Colon (tissue), 2 donors: ENCODE measurements at regions not wholly inside any gene's neighbourhood (a gene's known extent, or its start where the extent isn't known, plus 50 kb on each side); places are given as distances from the start of the nearest gene placed in this dataset.
"Not testable (repeated sequence)": the region's sequence is repeated elsewhere in the genome, so short reads cannot be mapped to it uniquely, and the experiment has no call there.

ENCODE experiments used
- FAIRE-seq: peaks from 2 replicates; lab custom pipeline; 2012; peaks lifted over from hg19 to GRCh38; lab: Jason Lieb, UNC
- donor health status: control.
- donor health status: control.

DNA sequence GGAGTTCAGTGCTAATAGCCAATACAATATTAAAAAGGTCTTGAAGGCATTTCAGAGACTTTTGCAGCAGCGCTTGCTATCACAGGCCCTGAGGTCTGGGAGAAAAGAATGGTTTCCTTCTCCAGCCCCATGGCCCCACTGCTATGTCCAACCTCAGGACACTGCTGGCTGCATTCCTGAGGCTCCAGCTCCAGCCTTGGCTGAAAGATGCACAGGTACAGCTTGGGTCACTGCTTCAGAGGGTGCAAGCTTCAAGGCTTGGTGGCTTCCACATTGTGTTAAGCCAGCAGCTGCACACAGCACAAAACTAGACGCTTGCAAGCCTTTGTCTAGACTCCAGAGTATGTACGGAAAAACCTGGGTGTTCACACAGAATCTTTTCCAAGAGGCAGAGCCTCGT lies 589.2 kb downstream of the CWH43 start:
- FAIRE-seq = not testable (repeated sequence)

DNA sequence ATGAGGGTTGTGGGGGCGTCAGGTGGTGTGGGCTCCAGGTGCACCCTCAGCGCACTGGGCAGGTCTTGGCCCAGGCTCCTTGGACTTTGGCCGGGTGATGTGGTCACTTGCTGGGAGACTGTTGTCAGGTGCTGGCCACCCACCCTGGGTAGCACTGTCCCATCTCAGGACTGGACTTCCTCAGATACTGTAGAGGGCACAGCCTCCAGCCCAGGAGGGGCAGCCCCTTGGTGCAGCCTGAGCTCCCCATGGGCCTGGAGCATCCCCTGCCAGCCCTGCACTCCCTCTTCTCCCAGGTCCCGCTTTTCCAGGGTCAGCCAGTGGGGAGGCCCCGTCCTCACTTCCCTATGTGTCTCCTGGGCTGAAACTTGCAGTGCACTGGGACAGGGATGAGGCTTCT lies 592.3 kb downstream of the CWH43 start:
- FAIRE-seq = not testable (repeated sequence)

DNA sequence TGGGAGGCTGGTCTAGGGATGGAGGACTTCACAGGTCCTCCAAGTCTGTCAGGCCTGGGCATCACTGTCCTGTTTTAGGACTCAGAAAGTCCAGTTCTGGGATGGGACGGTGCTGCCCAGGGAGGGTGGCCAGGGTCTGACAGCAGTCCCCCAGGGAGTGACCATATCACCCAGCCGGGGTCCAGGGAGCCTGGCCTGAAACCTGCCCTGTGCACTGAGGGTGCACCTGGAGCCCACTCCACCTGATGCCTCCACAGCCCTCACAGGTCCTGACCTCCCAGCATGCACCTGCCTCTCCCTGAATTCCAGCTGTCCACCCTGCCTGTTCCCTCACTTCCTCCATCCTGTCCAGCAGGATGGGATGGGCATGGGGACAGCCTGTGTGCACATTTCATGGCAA lies 592.8 kb downstream of the CWH43 start:
- FAIRE-seq = not testable (repeated sequence)

DNA sequence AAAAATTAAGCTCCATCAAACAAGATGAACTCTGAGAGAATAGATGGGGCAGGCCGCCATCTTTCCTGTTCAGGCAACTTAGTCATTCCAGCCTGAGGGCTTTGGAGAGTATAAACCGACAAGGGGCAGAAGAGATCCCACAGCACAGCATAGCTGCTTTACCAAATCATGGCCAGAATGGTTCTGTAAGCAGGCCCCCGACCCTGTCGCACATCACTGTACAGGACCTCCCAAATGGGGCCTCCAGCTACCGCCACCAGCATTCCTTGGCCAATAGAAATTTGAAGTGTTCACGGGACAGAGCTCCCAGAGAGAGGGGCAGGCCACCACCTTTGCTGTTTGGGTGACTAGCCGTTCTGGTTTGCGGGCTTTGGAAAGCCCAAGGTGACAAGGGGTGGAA lies 594.1 kb downstream of the CWH43 start:
- FAIRE-seq = not testable (repeated sequence)

DNA sequence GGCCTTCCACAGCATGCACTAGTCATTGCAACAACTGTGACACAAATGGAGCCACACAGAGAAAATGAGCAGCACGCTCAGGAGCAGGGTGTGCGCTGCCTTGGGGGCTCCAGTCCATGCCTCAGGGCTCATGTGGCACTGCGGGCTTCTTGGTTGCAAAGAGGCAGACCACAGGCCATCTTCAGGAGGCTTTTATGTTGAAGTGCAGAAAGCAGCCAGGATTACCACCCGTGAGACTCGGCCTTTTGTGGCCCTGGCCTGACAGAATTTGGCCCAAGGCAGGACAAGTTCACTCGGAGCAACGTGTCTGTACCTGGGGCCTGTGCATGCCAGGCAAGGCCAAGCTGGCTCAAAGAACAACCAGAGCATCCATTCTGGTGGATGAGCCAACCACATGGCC lies 602.3 kb downstream of the CWH43 start:
- FAIRE-seq = not testable (repeated sequence)

DNA sequence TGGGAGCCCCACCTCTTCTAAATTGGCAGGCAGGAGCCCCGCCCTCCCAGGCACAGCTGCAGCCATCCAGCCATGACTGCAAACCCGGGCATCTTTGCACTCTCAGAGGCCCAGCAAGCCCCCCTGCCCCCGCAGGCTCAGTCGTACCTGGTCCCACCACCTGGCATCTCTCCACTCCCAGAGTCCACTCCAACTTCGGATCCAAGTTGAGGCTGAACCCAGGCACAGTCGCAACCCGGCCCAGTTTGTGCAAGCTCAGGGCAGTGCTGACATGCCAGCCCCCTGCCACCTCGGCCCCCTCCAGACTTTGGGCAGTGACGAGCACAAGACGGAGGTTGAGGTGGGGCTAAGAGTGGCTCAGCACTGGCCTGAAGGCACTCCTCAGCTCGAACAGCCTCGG lies 632.4 kb downstream of the CWH43 start:
- not testable (repeated sequence) for FAIRE-seq

DNA sequence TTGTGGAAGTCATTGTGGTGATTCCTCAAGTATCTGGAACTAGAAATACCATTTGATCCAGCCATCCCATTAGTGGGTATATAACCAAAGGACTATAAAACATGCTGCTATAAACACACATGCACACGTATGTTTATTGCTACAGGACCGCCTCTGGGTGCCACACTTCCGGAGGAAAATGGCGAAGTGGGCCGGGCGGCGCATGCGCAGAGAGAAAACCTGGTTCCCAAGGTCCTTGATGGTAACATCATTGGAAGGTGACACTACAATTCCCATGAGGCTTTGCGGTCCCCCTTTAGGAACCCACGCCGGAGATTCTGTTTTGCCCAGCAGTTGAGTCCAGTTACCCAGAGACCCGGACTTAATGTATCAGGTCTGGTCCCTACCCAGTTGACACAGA lies 640.4 kb downstream of the CWH43 start:
- FAIRE-seq = not testable (repeated sequence)
